T-helper 17 cell (primary cell): ENCODE measurements at regions not wholly inside any gene's neighbourhood (a gene's known extent, or its start where the extent isn't known, plus 50 kb on each side); places are given as distances from the start of the nearest gene placed in this dataset.

ENCODE experiments used
- ATAC-seq: fragments of 150-1000 bp; cut with Tn5 transposase; 2 replicates; pipeline ENCODE4 v1.10.0; 2021; ENCODE audit warnings: mild to moderate bottlenecking, moderate library complexity
- DNase-seq, 3 donors: peaks; one replicate each; pipeline versions ENCODE4 v3.0.0 to v3.0.0-alpha.2; 2020 to 2021
- H3K9me3 ChIP-seq: one replicate; pipeline ENCODE4 v1.7.0; 2013; ENCODE audit warnings: low read length, mild to moderate bottlenecking; ENCODE audit not compliant: control insufficient read depth, poor library complexity, severe bottlenecking
- H3K27ac Mint-ChIP-seq: one replicate; pipeline ENCODE4 v1.8.0; 2022; ENCODE audit warnings: mild to moderate bottlenecking, moderate library complexity, mixed read lengths
- H3K27me3 Mint-ChIP-seq: one replicate; pipeline ENCODE4 v1.8.0; 2022; ENCODE audit warnings: mixed read lengths
- H3K36me3 Mint-ChIP-seq: one replicate; pipeline ENCODE4 v1.8.0; 2022; ENCODE audit warnings: low read depth, mixed read lengths
- H3K4me1 Mint-ChIP-seq: one replicate; pipeline ENCODE4 v1.8.0; 2022; ENCODE audit warnings: mild to moderate bottlenecking, mixed read lengths
- H3K4me3 Mint-ChIP-seq: one replicate; pipeline ENCODE4 v1.8.0; 2022; ENCODE audit warnings: mild to moderate bottlenecking, moderate library complexity, mixed read lengths

DNA sequence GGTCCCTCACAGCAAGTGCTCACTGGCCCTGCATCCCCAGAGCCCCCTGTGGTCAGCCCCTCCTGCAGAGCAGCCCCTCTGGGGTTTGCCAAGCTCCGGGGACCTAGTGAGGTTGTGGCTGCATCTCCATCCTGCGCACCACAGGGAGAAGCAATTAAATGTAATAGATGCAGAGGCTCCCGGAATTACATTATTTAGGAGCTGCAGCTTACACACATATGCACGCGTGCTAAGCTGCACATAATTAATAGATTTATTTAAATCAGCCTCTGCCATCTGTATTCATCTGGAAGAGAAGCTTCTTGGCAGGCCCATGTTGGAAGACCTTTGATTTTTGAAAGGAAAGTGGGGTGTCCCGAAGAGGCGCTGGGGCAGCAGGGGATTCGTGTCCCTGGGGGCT, 1271.5 kb downstream of the BRD1 start:
- H3K36me3 Mint-ChIP-seq, result no peaks in the 10 kb centered on the region
- H3K9me3 ChIP-seq, result no peaks in the 10 kb centered on the region
- H3K27ac Mint-ChIP-seq, result no peak overlapping the region
- DNase-seq, result no peak
- ATAC-seq, result no peak
- H3K27me3 Mint-ChIP-seq, result peaks cover 4% of the 10 kb centered on the region
- no peaks in the 10 kb centered on the region for H3K4me1 Mint-ChIP-seq
- no peak overlapping the region for H3K4me3 Mint-ChIP-seq

DNA sequence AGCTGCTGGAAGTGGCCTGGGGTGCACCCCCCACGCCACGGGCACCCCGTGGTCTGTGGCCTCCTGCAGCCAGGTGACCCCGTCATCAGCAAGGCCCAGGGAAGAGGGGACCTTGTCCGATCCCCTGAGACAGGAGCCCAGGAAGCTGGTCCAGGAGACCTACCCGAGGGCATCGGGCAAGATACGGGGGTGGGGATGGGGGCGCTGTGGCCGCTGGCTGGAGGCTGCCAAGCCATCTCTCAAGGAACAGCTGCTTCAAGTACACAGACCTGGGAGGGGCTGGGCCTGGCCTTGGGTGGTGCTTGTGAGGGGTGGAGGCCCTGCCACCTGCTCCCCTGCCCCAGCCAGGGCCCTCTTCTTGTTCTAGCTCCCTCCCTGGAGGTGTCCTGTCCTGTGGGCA, 1272.1 kb downstream of the BRD1 start:
- H3K36me3 Mint-ChIP-seq, result no peaks in the 10 kb centered on the region
- ATAC-seq (no peak), DNase-seq (no peak)
- H3K4me3 Mint-ChIP-seq, result no peak overlapping the region
- peaks cover 8% of the 10 kb centered on the region for H3K27me3 Mint-ChIP-seq
- no peaks in the 10 kb centered on the region for H3K4me1 Mint-ChIP-seq
- H3K27ac Mint-ChIP-seq, result no peak overlapping the region
- H3K9me3 ChIP-seq, result no peaks in the 10 kb centered on the region

DNA sequence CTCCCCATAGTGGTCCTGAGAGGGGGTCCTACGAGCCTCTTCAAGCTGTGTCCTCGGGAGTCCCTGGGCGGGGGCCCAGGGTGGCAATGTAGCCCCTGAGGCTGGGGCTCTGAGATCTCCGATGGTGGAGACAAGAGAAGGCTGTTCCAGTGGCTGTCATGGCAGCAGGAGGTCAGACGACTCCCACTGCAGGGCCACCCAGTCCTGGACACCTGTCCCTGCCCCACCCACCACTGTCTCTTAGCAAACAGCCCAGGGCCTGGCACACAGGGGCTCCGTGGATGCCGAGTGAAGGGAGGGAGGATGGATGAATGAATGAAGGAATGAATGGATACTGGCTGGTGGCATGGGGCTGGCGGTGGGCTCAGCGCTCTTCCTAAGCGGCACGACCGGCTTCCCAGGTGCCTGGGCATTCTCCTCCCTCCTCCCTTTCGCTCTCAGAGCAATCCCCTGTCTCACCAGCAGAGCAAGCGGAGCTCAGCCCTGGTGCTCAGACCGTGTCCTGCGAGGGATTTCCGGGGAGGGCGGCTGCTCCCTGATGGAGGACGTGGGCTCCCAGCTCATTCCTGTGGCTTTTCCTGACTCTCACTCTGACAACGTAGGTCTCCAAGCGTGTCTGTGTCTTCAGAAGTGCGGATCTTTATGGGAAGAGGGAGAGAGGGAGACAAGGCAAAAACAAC, 1272.6 kb downstream of the BRD1 start:
- ATAC-seq (no peak), DNase-seq (no peak)
- Mint-ChIP-seq H3K4me1 (no peaks in the 10 kb centered on the region), H3K4me3 (no peak overlapping the region), H3K27me3 (peaks cover 8% of the 10 kb centered on the region), H3K27ac (no peak overlapping the region), H3K36me3 (no peaks in the 10 kb centered on the region)
- no peaks in the 10 kb centered on the region for H3K9me3 ChIP-seq

GRCh38 chr22:48553694-48554308, 1273.9 kb downstream of the BRD1 start:
- DNase-seq (no peak), ATAC-seq (no peak)
- no peaks in the 10 kb centered on the region for H3K9me3 ChIP-seq
- Mint-ChIP-seq H3K36me3 (no peaks in the 10 kb centered on the region), H3K4me3 (no peak overlapping the region), H3K4me1 (no peaks in the 10 kb centered on the region), H3K27me3 (peaks cover 10% of the 10 kb centered on the region), H3K27ac (no peak overlapping the region)

- no peak for ATAC-seq
- peaks cover 14% of the 10 kb centered on the region for H3K27me3 Mint-ChIP-seq
- H3K27ac Mint-ChIP-seq, result no peak overlapping the region
- H3K4me1 Mint-ChIP-seq, result no peaks in the 10 kb centered on the region
- DNase-seq, result no peak
- H3K9me3 ChIP-seq, result no peaks in the 10 kb centered on the region
- no peaks in the 10 kb centered on the region for H3K36me3 Mint-ChIP-seq
- H3K4me3 Mint-ChIP-seq, result no peak overlapping the region
Observed at GRCh38 chr22:48553119-48553518, 1274.6 kb downstream of the BRD1 start.

DNA sequence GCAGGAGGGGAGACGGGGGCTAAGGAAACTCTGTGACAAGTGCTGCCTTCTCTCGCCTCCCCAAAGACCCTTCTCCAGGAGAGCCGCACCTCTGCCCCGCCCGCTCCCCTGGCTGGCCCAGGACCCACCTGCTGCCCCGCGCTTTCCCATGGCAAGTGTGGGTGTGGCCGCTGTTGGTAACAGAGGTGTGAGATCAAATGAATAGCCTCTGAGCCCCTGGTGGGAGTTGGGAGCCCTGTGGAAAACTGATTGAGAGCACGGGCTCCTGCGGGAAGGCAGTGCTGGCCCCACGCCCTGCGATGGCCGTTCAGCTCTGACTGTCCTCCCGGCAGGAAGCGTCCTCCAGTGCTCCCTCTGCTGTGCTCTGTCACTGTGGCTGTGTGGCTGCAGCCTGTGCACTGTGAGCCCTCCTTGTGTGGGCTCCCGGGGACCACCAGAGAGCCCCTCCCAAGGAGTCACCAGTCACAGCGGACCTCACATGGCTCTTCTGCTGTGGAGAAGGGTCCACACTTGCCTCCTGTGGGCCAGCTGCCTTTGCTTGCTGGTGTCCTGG, 1275.9 kb downstream of the BRD1 start:
- H3K4me3 Mint-ChIP-seq, result no peak overlapping the region
- H3K27me3 Mint-ChIP-seq, result peaks cover 17% of the 10 kb centered on the region
- no peaks in the 10 kb centered on the region for H3K36me3 Mint-ChIP-seq
- H3K4me1 Mint-ChIP-seq, result no peaks in the 10 kb centered on the region
- ATAC-seq (no peak), DNase-seq (no peak)
- H3K9me3 ChIP-seq, result no peaks in the 10 kb centered on the region
- H3K27ac Mint-ChIP-seq, result no peak overlapping the region

DNA sequence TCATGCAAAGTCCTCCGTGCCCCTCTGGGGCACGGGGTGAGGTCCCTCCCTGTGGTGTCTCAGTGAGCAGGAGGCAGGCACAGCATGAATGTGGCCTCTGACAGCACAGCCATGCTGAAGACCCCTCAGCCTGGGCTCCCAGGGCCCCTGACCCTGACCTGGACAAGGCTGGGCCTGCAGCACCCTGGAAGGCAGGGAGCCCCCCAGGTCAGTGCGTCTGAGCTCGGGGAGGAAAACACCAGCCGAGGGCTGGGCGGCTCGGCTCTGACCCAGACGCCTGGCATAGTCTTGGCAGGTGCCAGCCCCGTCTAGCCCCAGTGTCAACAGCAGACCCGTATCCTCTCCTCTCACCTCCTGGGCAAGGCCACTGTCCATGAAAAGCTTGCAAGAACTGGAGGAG, 1276.6 kb downstream of the BRD1 start:
- DNase-seq (no peak), ATAC-seq (no peak)
- H3K4me3 Mint-ChIP-seq, result no peak overlapping the region
- H3K36me3 Mint-ChIP-seq, result no peaks in the 10 kb centered on the region
- H3K27ac Mint-ChIP-seq, result no peak overlapping the region
- no peaks in the 10 kb centered on the region for H3K4me1 Mint-ChIP-seq
- peaks cover 17% of the 10 kb centered on the region for H3K27me3 Mint-ChIP-seq
- H3K9me3 ChIP-seq, result no peaks in the 10 kb centered on the region

GRCh38 chr22:48548391-48548790, 1279.3 kb downstream of the BRD1 start:
- no peaks in the 10 kb centered on the region for H3K4me1 Mint-ChIP-seq
- no peak overlapping the region for H3K27ac Mint-ChIP-seq
- H3K4me3 Mint-ChIP-seq, result no peak overlapping the region
- no peaks in the 10 kb centered on the region for H3K36me3 Mint-ChIP-seq
- peaks cover 13% of the 10 kb centered on the region for H3K27me3 Mint-ChIP-seq
- DNase-seq (no peak), ATAC-seq (no peak)
- no peaks in the 10 kb centered on the region for H3K9me3 ChIP-seq

- no peaks in the 10 kb centered on the region for H3K36me3 Mint-ChIP-seq
- ATAC-seq (no peak), DNase-seq (no peak)
- H3K9me3 ChIP-seq, result no peaks in the 10 kb centered on the region
- H3K4me1 Mint-ChIP-seq, result no peaks in the 10 kb centered on the region
- H3K27me3 Mint-ChIP-seq, result peaks cover 13% of the 10 kb centered on the region
- no peak overlapping the region for H3K27ac Mint-ChIP-seq
- no peak overlapping the region for H3K4me3 Mint-ChIP-seq
Observed at GRCh38 chr22:48547971-48548370, 1279.7 kb downstream of the BRD1 start.

DNA sequence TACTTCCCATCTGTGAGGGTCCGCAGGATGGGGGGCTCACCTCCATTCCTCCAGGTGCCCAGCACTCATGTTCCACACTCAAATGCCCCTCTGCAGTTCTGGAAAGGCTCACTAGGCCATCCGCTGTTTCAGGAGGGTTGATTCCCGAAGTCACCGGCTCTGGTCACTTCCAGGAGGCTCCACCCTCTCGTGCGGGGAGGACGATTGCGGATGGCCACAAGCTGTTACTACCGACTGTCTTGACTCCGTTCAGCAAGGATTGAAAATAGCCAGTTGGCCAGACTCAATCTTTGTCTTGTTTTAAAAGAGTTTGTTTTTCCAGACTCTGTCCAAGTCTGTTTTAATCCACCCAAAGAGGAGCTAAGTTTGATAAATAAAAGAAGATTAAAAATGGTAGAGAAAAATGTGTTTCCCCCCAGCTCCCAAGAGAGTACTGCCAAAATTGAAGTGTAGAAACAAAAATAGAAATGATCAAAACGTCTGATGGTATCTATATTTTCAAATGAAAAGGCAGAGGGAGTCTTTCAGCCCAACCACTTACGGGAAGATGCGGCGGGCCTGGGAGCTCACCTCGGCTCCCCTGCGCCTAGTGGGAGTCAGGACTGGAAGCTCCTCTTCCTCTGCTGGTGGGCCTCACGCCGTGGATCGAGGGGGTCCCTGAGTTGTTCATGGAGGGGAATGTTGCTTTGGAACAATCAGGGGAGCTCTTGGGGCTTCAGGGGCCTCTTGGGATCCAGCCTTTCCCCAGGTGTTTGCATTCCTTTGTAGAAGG, 1280.8 kb downstream of the BRD1 start:
- H3K27ac Mint-ChIP-seq, result no peak overlapping the region
- H3K9me3 ChIP-seq, result no peaks in the 10 kb centered on the region
- no peaks in the 10 kb centered on the region for H3K4me1 Mint-ChIP-seq
- H3K27me3 Mint-ChIP-seq, result peaks cover 13% of the 10 kb centered on the region
- DNase-seq, result no peak
- ATAC-seq, result no peak
- no peaks in the 10 kb centered on the region for H3K36me3 Mint-ChIP-seq
- H3K4me3 Mint-ChIP-seq, result no peak overlapping the region

DNA sequence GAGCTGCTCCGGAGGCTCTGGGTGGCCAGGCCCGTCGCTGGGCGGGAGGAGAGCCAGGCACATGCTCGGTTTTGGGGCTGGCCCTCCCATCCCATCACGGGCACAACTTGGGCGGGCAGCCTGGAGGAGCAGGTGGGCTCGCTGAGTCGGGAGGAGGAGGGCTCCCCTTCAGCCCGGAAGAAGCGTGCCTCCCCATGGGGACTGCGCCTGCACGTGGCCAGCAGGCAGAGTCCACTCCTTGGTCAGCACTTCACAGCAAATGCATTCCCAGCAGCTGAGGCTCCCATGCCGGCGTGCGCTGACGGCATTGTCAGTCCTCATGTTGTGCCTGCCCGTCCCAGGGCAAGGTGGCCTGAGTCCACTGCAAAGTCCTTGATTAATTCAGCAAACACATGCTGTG, 1281.7 kb downstream of the BRD1 start:
- no peak for ATAC-seq

DNA sequence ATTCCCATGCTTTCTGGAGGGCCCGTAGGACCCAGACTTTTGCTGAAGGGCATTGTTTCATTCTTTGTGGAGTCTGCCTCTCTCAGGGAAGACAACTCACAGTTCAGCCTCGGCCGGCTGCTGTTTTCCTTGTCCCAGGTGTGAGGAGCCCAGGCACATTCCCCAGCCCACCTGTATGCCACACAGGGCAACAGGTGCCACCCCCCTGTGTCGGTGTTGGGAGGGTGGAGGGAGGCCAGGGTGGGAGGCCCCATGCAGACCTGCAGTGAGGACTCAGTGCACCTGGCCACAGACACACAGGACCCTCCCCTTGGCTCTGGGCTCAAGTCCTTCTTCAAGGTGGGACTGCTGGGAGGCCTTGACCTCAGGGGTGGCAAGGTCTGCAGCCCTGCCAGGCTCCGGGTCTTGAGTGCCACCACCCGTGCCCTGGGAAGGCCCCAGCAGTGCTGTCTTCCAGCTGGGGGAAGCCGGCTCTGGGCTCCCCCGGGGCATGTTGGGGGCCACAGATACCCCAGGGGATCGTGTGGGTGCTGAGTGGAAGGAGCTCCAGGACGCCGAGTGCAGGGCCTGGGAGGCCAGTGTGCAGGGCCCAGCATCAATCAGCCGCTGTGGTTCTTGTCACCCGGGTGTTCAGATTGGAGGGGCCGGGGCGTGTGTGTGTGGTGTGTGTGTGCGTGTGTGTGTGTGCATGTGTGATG, 1286.1 kb downstream of the BRD1 start:
- H3K9me3 ChIP-seq, result no peaks in the 10 kb centered on the region
- DNase-seq (no peak), ATAC-seq (no peak)
- Mint-ChIP-seq H3K36me3 (no peaks in the 10 kb centered on the region), H3K4me3 (no peak overlapping the region), H3K27me3 (no peaks in the 10 kb centered on the region), H3K27ac (no peak overlapping the region), H3K4me1 (no peaks in the 10 kb centered on the region)

More for the DNA sequence above, 1281.7 kb downstream of the BRD1 start:
- no peaks in the 10 kb centered on the region for H3K4me1 Mint-ChIP-seq
- no peak for DNase-seq
- no peak overlapping the region for H3K27ac Mint-ChIP-seq
- no peaks in the 10 kb centered on the region for H3K36me3 Mint-ChIP-seq
- no peak overlapping the region for H3K4me3 Mint-ChIP-seq
- H3K27me3 Mint-ChIP-seq, result peaks cover 13% of the 10 kb centered on the region
- H3K9me3 ChIP-seq, result no peaks in the 10 kb centered on the region

DNA sequence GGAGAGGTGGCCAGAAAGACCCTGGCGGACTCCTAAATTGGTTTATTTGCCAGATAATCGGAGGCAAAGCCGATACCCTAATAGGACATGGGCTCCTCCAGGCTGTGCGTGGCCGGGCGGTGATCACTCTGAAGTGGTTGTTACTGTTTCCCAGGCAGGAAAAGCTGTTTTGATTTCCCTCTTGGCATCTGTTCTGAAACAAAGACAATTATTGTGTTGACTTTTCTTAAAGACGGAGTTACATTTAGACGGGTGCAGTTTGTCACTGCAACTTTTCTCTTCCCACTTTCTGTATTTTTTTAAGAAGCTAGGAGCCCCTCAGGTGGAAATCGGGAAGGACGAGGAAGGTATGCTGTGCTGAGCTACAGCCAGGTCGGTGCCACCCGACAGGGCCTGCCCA, 1288.4 kb downstream of the BRD1 start:
- no peak for ATAC-seq
- DNase-seq, result no peak
- Mint-ChIP-seq H3K36me3 (no peaks in the 10 kb centered on the region), H3K4me3 (no peak overlapping the region), H3K27ac (peak overlapping the region; percentile 61), H3K4me1 (no peaks in the 10 kb centered on the region), H3K27me3 (no peaks in the 10 kb centered on the region)
- H3K9me3 ChIP-seq, result no peaks in the 10 kb centered on the region
